Tibial artery (tissue), 4 donors: ENCODE measurements at regions not wholly inside any gene's neighbourhood (a gene's known extent, or its start where the extent isn't known, plus 50 kb on each side); places are given as distances from the start of the nearest gene placed in this dataset.

Experiments used
- DNase-seq, 2 donors: peaks; one replicate each; pipeline ENCODE4 v3.0.0-alpha.2; 2019
- H3K27ac ChIP-seq, 2 donors: fragments of 200-600 bp; sonication (generic) in 1 of 2; 1 replicate in 1 of 2; 2 replicates in 1 of 2; pipeline ENCODE4 v1.5.1; 2018 to 2019; ENCODE audit warnings: mild to moderate bottlenecking in 1 of 2
- H3K27me3 ChIP-seq, 2 donors: fragments of 200-600 bp; sonication (generic) in 1 of 2; one replicate each; pipeline versions ENCODE4 v1.5.1 to v1.6.0; 2016 to 2019
- H3K36me3 ChIP-seq, 3 donors: fragments of 200-600 bp; sonication (generic) in 2 of 3; one replicate each; pipeline ENCODE4 v1.5.1; 2016 to 2019; ENCODE audit warnings: mild to moderate bottlenecking in 2 of 3
- H3K4me1 ChIP-seq, 4 donors: fragments of 200-600 bp; sonication (generic) in 2 of 4; 1 replicate in 3 of 4; 2 replicates in 1 of 4; pipeline ENCODE4 v1.5.1; 2016 to 2019
- H3K4me3 ChIP-seq, 2 donors: fragments of 200-600 bp; sonication (generic) in 1 of 2; 1 replicate in 1 of 2; 2 replicates in 1 of 2; pipeline ENCODE4 v1.5.1; 2018 to 2019; ENCODE audit warnings: mild to moderate bottlenecking in 2 of 2
- H3K9me3 ChIP-seq, 3 donors: fragments of 200-600 bp; sonication (generic) in 1 of 3; one replicate each; pipeline ENCODE4 v1.5.1; 2016 to 2019
- intact Hi-C: fragments of 100-400 bp; cut with DNase I; formaldehyde crosslinking; loops from one replicate; pipeline ENCODE4 v1.15.0; 2023; ENCODE audit warnings: low total_unique reads
- TF ChIP-seq, protein P1 (sequence below), 2 experiments: fragments of 200-600 bp in 1 of 2; fragments of 450-650 bp in 1 of 2; IDR thresholded peaks; one replicate each; pipeline ENCODE4 v1.5.1; 2017 to 2019; ENCODE audit warnings: antibody characterized with exemption in 2 of 2, mild to moderate bottlenecking in 1 of 2, moderate library complexity in 1 of 2

DNA sequence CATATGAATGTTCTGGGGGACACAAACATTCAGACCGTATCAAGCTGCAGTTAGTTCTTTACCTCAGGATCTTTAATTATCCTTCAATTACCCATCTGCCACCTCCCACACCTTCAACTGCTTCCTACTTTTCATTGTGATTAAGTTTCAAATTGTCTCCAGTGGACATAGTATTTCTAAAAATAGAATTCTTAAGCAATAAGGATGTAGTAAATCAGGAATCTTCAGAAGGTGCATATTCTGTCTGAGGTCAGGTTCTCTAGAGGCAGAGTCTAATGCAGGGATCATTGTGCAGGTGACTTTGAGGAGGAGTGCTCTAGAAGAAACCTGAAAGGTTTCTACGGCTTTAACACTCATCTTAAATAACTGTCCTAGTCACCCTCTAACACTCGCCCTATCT, 102.6 kb upstream of the PPP2R5A start:
- H3K4me1 ChIP-seq: peaks cover 0 to 6% (median 0%) of the 10 kb centered on the region in 4 donors
- intact Hi-C loops: no loop called here
- TF ChIP-seq, protein P1, sequence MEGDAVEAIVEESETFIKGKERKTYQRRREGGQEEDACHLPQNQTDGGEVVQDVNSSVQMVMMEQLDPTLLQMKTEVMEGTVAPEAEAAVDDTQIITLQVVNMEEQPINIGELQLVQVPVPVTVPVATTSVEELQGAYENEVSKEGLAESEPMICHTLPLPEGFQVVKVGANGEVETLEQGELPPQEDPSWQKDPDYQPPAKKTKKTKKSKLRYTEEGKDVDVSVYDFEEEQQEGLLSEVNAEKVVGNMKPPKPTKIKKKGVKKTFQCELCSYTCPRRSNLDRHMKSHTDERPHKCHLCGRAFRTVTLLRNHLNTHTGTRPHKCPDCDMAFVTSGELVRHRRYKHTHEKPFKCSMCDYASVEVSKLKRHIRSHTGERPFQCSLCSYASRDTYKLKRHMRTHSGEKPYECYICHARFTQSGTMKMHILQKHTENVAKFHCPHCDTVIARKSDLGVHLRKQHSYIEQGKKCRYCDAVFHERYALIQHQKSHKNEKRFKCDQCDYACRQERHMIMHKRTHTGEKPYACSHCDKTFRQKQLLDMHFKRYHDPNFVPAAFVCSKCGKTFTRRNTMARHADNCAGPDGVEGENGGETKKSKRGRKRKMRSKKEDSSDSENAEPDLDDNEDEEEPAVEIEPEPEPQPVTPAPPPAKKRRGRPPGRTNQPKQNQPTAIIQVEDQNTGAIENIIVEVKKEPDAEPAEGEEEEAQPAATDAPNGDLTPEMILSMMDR (IDR thresholded peaks at IDR 0.05): no peak

DNA sequence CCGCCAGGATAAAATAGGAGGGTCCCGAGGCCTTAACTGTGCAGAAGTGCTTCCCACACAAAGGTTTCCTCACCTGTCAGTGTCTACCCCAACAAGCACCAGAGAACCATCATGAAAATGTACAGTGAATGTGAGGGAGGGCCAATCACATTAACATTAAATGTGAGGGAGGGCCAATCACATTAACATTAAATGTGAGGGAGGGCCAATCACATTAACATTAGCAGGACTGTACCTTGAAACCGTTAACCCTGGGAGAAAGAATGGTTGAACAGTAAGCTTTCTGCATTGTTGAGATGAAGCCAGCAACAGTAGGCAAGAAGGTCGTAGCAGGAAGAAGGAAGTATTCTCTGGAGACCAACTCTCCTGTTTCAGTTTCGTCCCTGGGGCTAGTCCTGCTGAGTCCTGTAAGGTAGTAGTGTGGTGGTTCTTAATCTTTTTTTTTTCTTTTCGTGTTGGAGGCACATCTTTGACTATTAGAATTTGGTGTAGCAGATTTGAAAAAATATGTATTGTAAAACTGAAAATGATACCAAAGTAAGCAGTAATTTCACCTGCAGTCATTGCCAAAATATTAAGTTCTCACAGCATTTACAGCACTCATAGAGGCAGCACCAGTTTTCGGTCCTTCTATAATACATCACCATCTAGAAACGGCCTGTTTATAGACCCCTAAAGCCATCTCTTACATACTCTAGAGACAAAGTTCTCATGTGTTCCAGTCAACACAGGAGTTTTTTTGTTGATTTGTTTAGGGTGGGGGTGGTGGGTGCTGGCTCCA, 98.6 kb upstream of the PPP2R5A start:
- no peak for DNase-seq
- TF ChIP-seq, protein P1 (IDR thresholded peaks at IDR 0.05): no peak
- Histone ChIP-seq H3K4me1 (peaks cover 0 to 6% (median 0%) of the 10 kb centered on the region in 4 donors), H3K27ac (no peak overlapping the region), H3K9me3 (no peaks in the 10 kb centered on the region), H3K4me3 (no peak overlapping the region), H3K36me3 (no peaks in the 10 kb centered on the region), H3K27me3 (no peaks in the 10 kb centered on the region)
- intact Hi-C loops: no loop called here

More for the DNA sequence above, 102.6 kb upstream of the PPP2R5A start:
- Histone ChIP-seq H3K36me3 (no peaks in the 10 kb centered on the region), H3K4me3 (no peak overlapping the region), H3K9me3 (no peaks in the 10 kb centered on the region), H3K27ac (no peak overlapping the region), H3K27me3 (no peaks in the 10 kb centered on the region)
- DNase-seq: no peak

DNA sequence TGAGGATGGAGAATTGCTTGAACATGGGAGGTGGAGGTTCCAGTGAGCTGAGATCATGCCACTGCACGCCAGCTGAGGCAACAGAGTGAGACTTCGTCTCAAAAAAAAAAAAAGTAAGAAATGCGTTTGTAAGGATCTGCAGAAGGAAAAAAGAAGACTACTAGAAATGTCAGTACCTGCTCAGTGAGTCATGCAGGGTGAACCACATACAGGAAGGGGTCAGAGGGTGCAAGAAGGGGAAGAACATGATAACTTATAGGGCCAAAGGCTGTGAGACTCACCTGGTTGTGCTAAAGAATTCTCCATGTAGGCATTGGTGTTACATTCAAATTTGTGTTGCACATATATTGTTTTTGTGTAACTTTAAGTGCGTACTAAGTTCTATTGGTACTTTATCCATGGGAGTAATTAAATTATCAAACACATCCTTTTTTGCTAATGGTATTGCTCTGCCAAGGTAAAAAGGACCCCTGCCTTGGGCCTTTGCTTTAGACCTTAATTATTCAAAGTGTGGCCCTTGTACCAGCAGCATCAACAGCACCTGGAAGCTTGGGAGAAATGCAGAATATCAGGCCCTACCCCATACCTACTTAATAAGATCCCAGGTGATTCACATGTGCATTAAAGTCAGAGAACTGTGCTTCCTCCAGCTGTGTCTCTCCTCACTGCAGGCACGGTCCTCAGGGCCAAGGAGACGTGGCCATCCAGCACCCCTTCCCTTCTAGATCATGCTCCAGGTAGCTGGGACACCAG, 96.4 kb upstream of the PPP2R5A start:
- H3K27ac ChIP-seq: no peak overlapping the region

DNA sequence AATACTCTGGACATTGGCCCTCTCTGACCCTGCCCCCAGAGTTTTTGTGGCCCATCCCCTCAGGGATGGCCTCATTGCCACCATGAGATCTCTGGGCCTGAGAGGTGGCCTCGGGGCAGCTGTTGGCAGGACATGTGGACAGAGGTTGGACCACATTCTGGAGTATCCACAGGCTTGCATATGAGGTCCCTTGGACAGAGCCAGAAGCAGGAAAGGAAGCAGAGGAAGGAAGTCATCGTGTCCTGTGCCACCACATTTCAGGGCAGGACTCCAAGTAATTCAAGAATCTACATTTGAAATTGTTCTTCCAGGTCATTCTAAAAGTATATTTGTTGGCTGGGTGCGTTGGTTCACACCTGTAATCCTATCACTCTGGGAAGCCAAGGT, 95.9 kb upstream of the PPP2R5A start:
- Histone ChIP-seq H3K27me3 (no peaks in the 10 kb centered on the region), H3K9me3 (no peaks in the 10 kb centered on the region), H3K4me3 (no peak overlapping the region), H3K36me3 (no peaks in the 10 kb centered on the region), H3K27ac (no peak overlapping the region), H3K4me1 (peaks cover 0 to 6% (median 0%) of the 10 kb centered on the region in 4 donors)
- DNase-seq: no peak
- intact Hi-C loops: no loop called here
- TF ChIP-seq, protein P1 (IDR thresholded peaks at IDR 0.05): no peak

More for the DNA sequence above, 96.4 kb upstream of the PPP2R5A start:
- peaks cover 0 to 6% (median 0%) of the 10 kb centered on the region in 4 donors for H3K4me1 ChIP-seq
- TF ChIP-seq, protein P1 (IDR thresholded peaks at IDR 0.05): no peak
- no peak overlapping the region for H3K4me3 ChIP-seq
- H3K36me3 ChIP-seq: no peaks in the 10 kb centered on the region
- H3K9me3 ChIP-seq: no peaks in the 10 kb centered on the region
- H3K27me3 ChIP-seq: no peaks in the 10 kb centered on the region
- intact Hi-C loops: no loop called here
- no peak for DNase-seq

DNA sequence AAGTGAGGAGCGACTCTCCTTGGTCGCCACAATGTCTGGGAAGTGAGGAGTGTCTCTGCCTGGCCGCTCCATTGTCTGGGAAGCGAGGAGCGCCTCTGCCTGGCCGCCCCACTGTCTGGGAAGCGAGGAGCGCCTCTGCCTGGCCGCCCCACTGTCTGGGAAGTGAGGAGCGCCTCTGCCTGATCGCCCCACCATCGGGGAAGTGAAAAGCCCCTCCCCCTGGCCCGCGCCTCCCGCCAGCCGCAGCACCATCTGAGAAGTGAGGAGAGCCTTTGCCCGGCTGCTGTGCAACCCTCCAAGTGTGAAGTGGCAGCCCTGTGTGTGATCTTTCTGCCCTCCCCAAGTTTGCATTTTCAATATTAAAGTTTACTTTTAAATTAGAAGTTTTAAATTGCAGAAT, 95.0 kb upstream of the PPP2R5A start:
- Histone ChIP-seq H3K36me3 (no peaks in the 10 kb centered on the region), H3K27me3 (no peaks in the 10 kb centered on the region), H3K9me3 (no peaks in the 10 kb centered on the region), H3K4me3 (no peak overlapping the region), H3K27ac (no peak overlapping the region), H3K4me1 (peaks cover 0 to 6% (median 0%) of the 10 kb centered on the region in 4 donors)
- TF ChIP-seq, protein P1 (IDR thresholded peaks at IDR 0.05): no peak
- intact Hi-C loops: no loop called here
- no peak for DNase-seq
